SU-DHL-6 (cell line): ENCODE measurements at regions not wholly inside any gene's neighbourhood (a gene's known extent, or its start where the extent isn't known, plus 50 kb on each side); places are given as distances from the start of the nearest gene placed in this dataset.

Experiments
- EZH2phosphoT487 ChIP-seq: fragments of 200-600 bp; sonication (generic), shearing (Covaris generic); conservative IDR thresholded peaks from 2 replicates; pipeline ENCODE4 v1.6.1; 2018; ENCODE audit warnings: mild to moderate bottlenecking, antibody characterized with exemption, low read length, moderate library complexity, mixed read lengths
- TF ChIP-seq, protein P1 (sequence below): fragments of 200-600 bp; sonication (generic); IDR thresholded peaks from one replicate; pipeline ENCODE4 v1.5.1; 2017; ENCODE audit warnings: antibody characterized with exemption, mild to moderate bottlenecking, low read length, moderate library complexity; ENCODE audit not compliant: insufficient read depth, poor library complexity, severe bottlenecking

DNA sequence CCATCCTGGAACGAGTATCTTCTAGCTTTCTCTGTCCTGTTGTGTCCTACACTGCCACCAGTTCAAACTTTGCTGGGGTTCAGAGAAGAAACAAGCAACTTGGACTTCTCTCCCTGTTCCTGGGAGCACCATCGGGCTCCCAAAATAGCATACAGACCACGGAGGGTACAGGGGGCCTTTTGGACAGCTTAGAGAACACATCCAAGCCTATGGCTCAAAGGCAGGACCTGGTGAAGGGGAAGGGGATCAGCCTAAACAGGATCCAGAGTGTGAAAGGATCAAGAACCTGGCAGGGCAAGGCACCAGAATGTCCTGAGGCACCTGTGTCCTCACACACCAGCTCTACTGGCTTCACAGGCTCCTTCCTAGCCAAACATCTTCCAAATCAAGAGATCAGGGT, 1336.5 kb downstream of the UQCRFS1 start:
- TF ChIP-seq, protein P1, sequence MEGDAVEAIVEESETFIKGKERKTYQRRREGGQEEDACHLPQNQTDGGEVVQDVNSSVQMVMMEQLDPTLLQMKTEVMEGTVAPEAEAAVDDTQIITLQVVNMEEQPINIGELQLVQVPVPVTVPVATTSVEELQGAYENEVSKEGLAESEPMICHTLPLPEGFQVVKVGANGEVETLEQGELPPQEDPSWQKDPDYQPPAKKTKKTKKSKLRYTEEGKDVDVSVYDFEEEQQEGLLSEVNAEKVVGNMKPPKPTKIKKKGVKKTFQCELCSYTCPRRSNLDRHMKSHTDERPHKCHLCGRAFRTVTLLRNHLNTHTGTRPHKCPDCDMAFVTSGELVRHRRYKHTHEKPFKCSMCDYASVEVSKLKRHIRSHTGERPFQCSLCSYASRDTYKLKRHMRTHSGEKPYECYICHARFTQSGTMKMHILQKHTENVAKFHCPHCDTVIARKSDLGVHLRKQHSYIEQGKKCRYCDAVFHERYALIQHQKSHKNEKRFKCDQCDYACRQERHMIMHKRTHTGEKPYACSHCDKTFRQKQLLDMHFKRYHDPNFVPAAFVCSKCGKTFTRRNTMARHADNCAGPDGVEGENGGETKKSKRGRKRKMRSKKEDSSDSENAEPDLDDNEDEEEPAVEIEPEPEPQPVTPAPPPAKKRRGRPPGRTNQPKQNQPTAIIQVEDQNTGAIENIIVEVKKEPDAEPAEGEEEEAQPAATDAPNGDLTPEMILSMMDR, result no peak
- no peak for TF ChIP-seq EZH2phosphoT487
